Keratinocyte (primary cell): ENCODE measurements at regions not wholly inside any gene's neighbourhood (a gene's known extent, or its start where the extent isn't known, plus 50 kb on each side); places are given as distances from the start of the nearest gene placed in this dataset.

ENCODE experiments used
- EZH2 ChIP-seq: IDR thresholded peaks from one replicate; pipeline ENCODE4 v1.6.1; 2012; ENCODE audit warnings: inconsistent platforms, mild to moderate bottlenecking, low read length, moderate library complexity
- TF ChIP-seq, protein P1 (sequence below), 3 experiments: IDR thresholded peaks in 1 of 3; conservative IDR thresholded peaks in 1 of 3; optimal IDR thresholded peaks in 1 of 3; 2 replicates in 2 of 3; 3 replicates in 1 of 3; pipeline versions ENCODE3 to v1.5.1; 2011; ENCODE audit warnings: low read length in 3 of 3, mild to moderate bottlenecking in 3 of 3, moderate library complexity in 2 of 3, control low read depth in 1 of 3, inconsistent platforms in 1 of 3; ENCODE audit not compliant: insufficient read depth in 2 of 3; ENCODE audit errors: extremely low read depth in 1 of 3

GRCh38 chr20:55646851-55647250 lies 358.5 kb downstream of the CBLN4 start:
- TF ChIP-seq, protein P1, sequence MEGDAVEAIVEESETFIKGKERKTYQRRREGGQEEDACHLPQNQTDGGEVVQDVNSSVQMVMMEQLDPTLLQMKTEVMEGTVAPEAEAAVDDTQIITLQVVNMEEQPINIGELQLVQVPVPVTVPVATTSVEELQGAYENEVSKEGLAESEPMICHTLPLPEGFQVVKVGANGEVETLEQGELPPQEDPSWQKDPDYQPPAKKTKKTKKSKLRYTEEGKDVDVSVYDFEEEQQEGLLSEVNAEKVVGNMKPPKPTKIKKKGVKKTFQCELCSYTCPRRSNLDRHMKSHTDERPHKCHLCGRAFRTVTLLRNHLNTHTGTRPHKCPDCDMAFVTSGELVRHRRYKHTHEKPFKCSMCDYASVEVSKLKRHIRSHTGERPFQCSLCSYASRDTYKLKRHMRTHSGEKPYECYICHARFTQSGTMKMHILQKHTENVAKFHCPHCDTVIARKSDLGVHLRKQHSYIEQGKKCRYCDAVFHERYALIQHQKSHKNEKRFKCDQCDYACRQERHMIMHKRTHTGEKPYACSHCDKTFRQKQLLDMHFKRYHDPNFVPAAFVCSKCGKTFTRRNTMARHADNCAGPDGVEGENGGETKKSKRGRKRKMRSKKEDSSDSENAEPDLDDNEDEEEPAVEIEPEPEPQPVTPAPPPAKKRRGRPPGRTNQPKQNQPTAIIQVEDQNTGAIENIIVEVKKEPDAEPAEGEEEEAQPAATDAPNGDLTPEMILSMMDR (optimal IDR thresholded peaks at IDR 0.05 in 1 of 3, IDR thresholded peaks at IDR 0.05 in 1 of 3, conservative IDR thresholded peaks at IDR 0.05 in 1 of 3; ENCODE audit: extremely low read depth in 1 of 3, insufficient read depth in 2 of 3, low read length in 3 of 3), result no peak
- TF ChIP-seq EZH2, result no peak
